ENCODE measurements at regions not wholly inside any gene's neighbourhood (a gene's known extent, or its start where the extent isn't known, plus 50 kb on each side); places are given as distances from the start of the nearest gene placed in this dataset.

GRCh38 chr21:41689289-41689583 lies 77.6 kb downstream of the RIPK4 start:
- Histone ChIP-seq H3K4me3 (ENCODE audit: low read depth, low read length) (no peak overlapping the region), H3K27me3 (ENCODE audit: insufficient read depth, low read depth, severe bottlenecking) (peaks cover 16% of the 10 kb centered on the region)

GRCh38 chr21:41687633-41688032 lies 79.2 kb downstream of the RIPK4 start:
- Histone ChIP-seq H3K27ac (no peak overlapping the region), H3K9me3 (ENCODE audit: severe bottlenecking) (no peaks in the 10 kb centered on the region), H3K4me3 (ENCODE audit: low read depth, low read length) (no peak overlapping the region), H3K36me3 (no peaks in the 10 kb centered on the region), H3K27me3 (ENCODE audit: insufficient read depth, low read depth, severe bottlenecking) (peaks cover 14% of the 10 kb centered on the region)
- DNase-seq: no peak
- TF ChIP-seq CTCF (IDR thresholded peaks at IDR 0.05; ENCODE audit: low read depth, low read length): no peak

More at GRCh38 chr21:41689289-41689583, 77.6 kb downstream of the RIPK4 start:
- H3K27ac ChIP-seq: no peak overlapping the region
- TF ChIP-seq CTCF (IDR thresholded peaks at IDR 0.05; ENCODE audit: low read depth, low read length): no peak
- no peaks in the 10 kb centered on the region for H3K36me3 ChIP-seq
- H3K9me3 ChIP-seq (ENCODE audit: severe bottlenecking): no peaks in the 10 kb centered on the region
- no peak for DNase-seq

GRCh38 chr21:41686664-41687063 lies 80.2 kb downstream of the RIPK4 start:
- no peak for TF ChIP-seq CTCF (IDR thresholded peaks at IDR 0.05; ENCODE audit: low read depth, low read length)
- Histone ChIP-seq H3K36me3 (no peaks in the 10 kb centered on the region), H3K9me3 (ENCODE audit: severe bottlenecking) (no peaks in the 10 kb centered on the region), H3K27ac (no peak overlapping the region), H3K4me3 (ENCODE audit: low read depth, low read length) (no peak overlapping the region), H3K27me3 (ENCODE audit: insufficient read depth, low read depth, severe bottlenecking) (peaks cover 5% of the 10 kb centered on the region)
- DNase-seq: no peak

- no peak overlapping the region for H3K27ac ChIP-seq
- H3K27me3 ChIP-seq (ENCODE audit: insufficient read depth, low read depth, severe bottlenecking): no peaks in the 10 kb centered on the region
- no peaks in the 10 kb centered on the region for H3K9me3 ChIP-seq (ENCODE audit: severe bottlenecking)
- TF ChIP-seq CTCF (IDR thresholded peaks at IDR 0.05; ENCODE audit: low read depth, low read length): no peak
- no peak for DNase-seq
- H3K4me3 ChIP-seq (ENCODE audit: low read depth, low read length): no peak overlapping the region
- no peaks in the 10 kb centered on the region for H3K36me3 ChIP-seq
Measured at GRCh38 chr21:41685511-41686149, 81.2 kb downstream of the RIPK4 start.

GRCh38 chr21:41684381-41685245 lies 82.2 kb downstream of the RIPK4 start:
- H3K4me3 ChIP-seq (ENCODE audit: low read depth, low read length): no peak overlapping the region
- TF ChIP-seq CTCF (IDR thresholded peaks at IDR 0.05; ENCODE audit: low read depth, low read length): no peak
- no peak overlapping the region for H3K27ac ChIP-seq
- H3K27me3 ChIP-seq (ENCODE audit: insufficient read depth, low read depth, severe bottlenecking): no peaks in the 10 kb centered on the region
- H3K9me3 ChIP-seq (ENCODE audit: severe bottlenecking): no peaks in the 10 kb centered on the region
- H3K36me3 ChIP-seq: no peaks in the 10 kb centered on the region
- no peak for DNase-seq
